ENCODE measurements at regions not wholly inside any gene's neighbourhood (a gene's known extent, or its start where the extent isn't known, plus 50 kb on each side); places are given as distances from the start of the nearest gene placed in this dataset.

GRCh38 chr2:84292545-84292944 is 166.5 kb downstream of the SUCLG1 start:
- Histone ChIP-seq H3K27me3 (ENCODE audit: insufficient read depth, poor library complexity, severe bottlenecking) (no peaks in the 10 kb centered on the region), H3K36me3 (ENCODE audit: low read depth) (no peaks in the 10 kb centered on the region), H3K4me1 (ENCODE audit: insufficient read depth, poor library complexity, severe bottlenecking) (peaks cover 9% of the 10 kb centered on the region), H3K9me3 (ENCODE audit: severe bottlenecking) (peaks cover 2% of the 10 kb centered on the region), H3K4me3 (ENCODE audit: severe bottlenecking) (no peak overlapping the region), H3K27ac (ENCODE audit: poor library complexity, severe bottlenecking) (no peak overlapping the region)
- no peak for TF ChIP-seq CTCF (IDR thresholded peaks at IDR 0.05; ENCODE audit: poor library complexity, severe bottlenecking)
- DNase-seq (ENCODE audit: low spot score) (no peak), ATAC-seq (ENCODE audit: low read depth) (no peak)

- Histone ChIP-seq H3K4me1 (ENCODE audit: insufficient read depth, poor library complexity, severe bottlenecking) (no peaks in the 10 kb centered on the region), H3K27ac (ENCODE audit: poor library complexity, severe bottlenecking) (no peak overlapping the region), H3K4me3 (ENCODE audit: severe bottlenecking) (no peak overlapping the region), H3K9me3 (ENCODE audit: severe bottlenecking) (peaks cover 2% of the 10 kb centered on the region), H3K36me3 (ENCODE audit: low read depth) (no peaks in the 10 kb centered on the region), H3K27me3 (ENCODE audit: insufficient read depth, poor library complexity, severe bottlenecking) (no peaks in the 10 kb centered on the region)
- ATAC-seq (ENCODE audit: low read depth) (no peak), DNase-seq (ENCODE audit: low spot score) (no peak)
- no peak for TF ChIP-seq CTCF (IDR thresholded peaks at IDR 0.05; ENCODE audit: poor library complexity, severe bottlenecking)
Observed at GRCh38 chr2:84290537-84290936, 168.5 kb downstream of the SUCLG1 start.

- peak; percentile 46; the same call in 2 of the 3 replicates for ATAC-seq (ENCODE audit: low read depth)
- Histone ChIP-seq H3K4me1 (ENCODE audit: insufficient read depth, poor library complexity, severe bottlenecking) (no peaks in the 10 kb centered on the region), H3K27ac (ENCODE audit: poor library complexity, severe bottlenecking) (no peak overlapping the region), H3K9me3 (ENCODE audit: severe bottlenecking) (no peaks in the 10 kb centered on the region), H3K27me3 (ENCODE audit: insufficient read depth, poor library complexity, severe bottlenecking) (no peaks in the 10 kb centered on the region), H3K4me3 (ENCODE audit: severe bottlenecking) (no peak overlapping the region), H3K36me3 (ENCODE audit: low read depth) (no peaks in the 10 kb centered on the region)
- no peak for DNase-seq (ENCODE audit: low spot score)
- TF ChIP-seq CTCF (IDR thresholded peaks at IDR 0.05; ENCODE audit: poor library complexity, severe bottlenecking): no peak
Observed at GRCh38 chr2:84288293-84288692, 170.8 kb downstream of the SUCLG1 start.

- ATAC-seq (ENCODE audit: low read depth) (no peak), DNase-seq (ENCODE audit: low spot score) (no peak)
- H3K4me1 ChIP-seq (ENCODE audit: insufficient read depth, poor library complexity, severe bottlenecking): no peaks in the 10 kb centered on the region
- no peak overlapping the region for H3K4me3 ChIP-seq (ENCODE audit: severe bottlenecking)
- H3K9me3 ChIP-seq (ENCODE audit: severe bottlenecking): no peaks in the 10 kb centered on the region
- TF ChIP-seq CTCF (IDR thresholded peaks at IDR 0.05; ENCODE audit: poor library complexity, severe bottlenecking): no peak
- H3K36me3 ChIP-seq (ENCODE audit: low read depth): no peaks in the 10 kb centered on the region
- no peak overlapping the region for H3K27ac ChIP-seq (ENCODE audit: poor library complexity, severe bottlenecking)
- H3K27me3 ChIP-seq (ENCODE audit: insufficient read depth, poor library complexity, severe bottlenecking): no peaks in the 10 kb centered on the region
Observed at GRCh38 chr2:84286878-84287277, 172.2 kb downstream of the SUCLG1 start.

GRCh38 chr2:84285056-84285747 is 173.9 kb downstream of the SUCLG1 start:
- no peak for DNase-seq (ENCODE audit: low spot score)
- H3K4me1 ChIP-seq (ENCODE audit: insufficient read depth, poor library complexity, severe bottlenecking): no peaks in the 10 kb centered on the region
- ATAC-seq (ENCODE audit: low read depth): 0 out of 3 replicates have a peak, but pooled peaks have one; percentile 48
- no peak overlapping the region for H3K27ac ChIP-seq (ENCODE audit: poor library complexity, severe bottlenecking)
- no peak overlapping the region for H3K4me3 ChIP-seq (ENCODE audit: severe bottlenecking)
- H3K36me3 ChIP-seq (ENCODE audit: low read depth): no peaks in the 10 kb centered on the region
- TF ChIP-seq CTCF (IDR thresholded peaks at IDR 0.05; ENCODE audit: poor library complexity, severe bottlenecking): no peak
- H3K9me3 ChIP-seq (ENCODE audit: severe bottlenecking): no peaks in the 10 kb centered on the region
- no peaks in the 10 kb centered on the region for H3K27me3 ChIP-seq (ENCODE audit: insufficient read depth, poor library complexity, severe bottlenecking)

All from RWPE2 (cell line).